Kidney (tissue), 13 donors: ENCODE measurements at regions not wholly inside any gene's neighbourhood (a gene's known extent, or its start where the extent isn't known, plus 50 kb on each side); places are given as distances from the start of the nearest gene placed in this dataset.

Experiments
- DNase-seq, 5 donors: peaks; one replicate each; pipeline ENCODE4 v3.0.0-alpha.2; 2013 to 2020
- FAIRE-seq: peaks from 2 replicates; lab custom pipeline; 2012; peaks lifted over from hg19 to GRCh38; lab: Jason Lieb, UNC
- H3K27ac ChIP-seq, 2 donors: one replicate each; pipeline ENCODE4 v1.7.0; 2013; ENCODE audit warnings: low read depth in 2 of 2, low read length in 2 of 2, inconsistent platforms in 1 of 2
- H3K27me3 ChIP-seq: one replicate; pipeline ENCODE4 v1.7.1; 2013; ENCODE audit warnings: low read length, inconsistent platforms; ENCODE audit not compliant: control insufficient read depth, insufficient read depth
- H3K36me3 ChIP-seq, 3 donors: one replicate each; pipeline versions ENCODE4 v1.7.0 to v1.7.1; 2013; ENCODE audit warnings: low read length in 3 of 3, control low read depth in 1 of 3, inconsistent platforms in 1 of 3; ENCODE audit not compliant: insufficient read depth in 3 of 3, control insufficient read depth in 2 of 3
- H3K4me1 ChIP-seq, 3 donors: one replicate each; pipeline versions ENCODE4 v1.7.0 to v1.7.1; 2013; ENCODE audit warnings: low read length in 3 of 3, inconsistent platforms in 1 of 3, low read depth in 1 of 3; ENCODE audit not compliant: control insufficient read depth in 2 of 3, insufficient read depth in 2 of 3
- H3K4me3 ChIP-seq, 3 donors: one replicate each; pipeline versions ENCODE4 v1.7.0 to v1.8.1; 2013; ENCODE audit warnings: low read length in 3 of 3, control low read depth in 1 of 3, inconsistent platforms in 1 of 3
- H3K9ac ChIP-seq, 3 donors: one replicate each; pipeline versions ENCODE4 v1.7.0 to v1.7.1; 2013; ENCODE audit warnings: low read length in 3 of 3, control low read depth in 1 of 3, inconsistent platforms in 1 of 3
- H3K9me3 ChIP-seq, 3 donors: one replicate each; pipeline versions ENCODE4 v1.7.0 to v1.7.1; 2013; ENCODE audit warnings: low read length in 3 of 3, control low read depth in 1 of 3, inconsistent platforms in 1 of 3; ENCODE audit not compliant: control insufficient read depth in 2 of 3, insufficient read depth in 1 of 3
- intact Hi-C: fragments of 100-400 bp; cut with DNase I; formaldehyde crosslinking; loops from one replicate; pipeline ENCODE4 v1.11.1; 2022
- TF ChIP-seq, protein P1 (sequence below): IDR thresholded peaks from 3 replicates; pipeline ENCODE4 v1.5.1; 2012; ENCODE audit warnings: mild to moderate bottlenecking, moderate library complexity, borderline replicate concordance; ENCODE audit not compliant: insufficient read depth; ENCODE audit errors: extremely low read depth
- donor health status: control.
- donor health status: control.
- donor health status: control.
- donor health status: control.
- donor health status: control.
- donor health status: DM: yes; HTN: yes; CAD: no.
- donor health status: Normal renal cell carcinoma (clear cell type).

DNA sequence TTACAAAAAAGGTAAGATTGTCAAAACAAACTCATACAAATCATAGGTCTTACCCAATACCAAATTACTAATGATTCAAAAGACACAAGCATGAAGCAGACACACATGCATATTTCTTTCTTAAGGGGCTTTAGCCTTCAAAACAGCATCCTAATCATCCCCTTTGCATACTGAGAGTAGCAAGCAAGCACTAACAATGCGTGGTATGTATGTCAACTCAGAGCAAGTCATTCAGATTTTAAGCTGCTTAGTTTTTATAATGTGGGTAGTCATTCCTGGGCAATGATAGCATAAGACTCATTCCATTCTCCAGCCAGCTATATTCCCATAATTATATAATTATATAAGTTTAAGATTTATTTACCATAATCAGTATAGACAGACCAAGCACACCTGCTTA is 219.6 kb downstream of the DKK2 start:
- no peak for FAIRE-seq
- Histone ChIP-seq H3K9ac (no peak overlapping the region), H3K4me1 (no peaks in the 10 kb centered on the region), H3K27me3 (no peaks in the 10 kb centered on the region), H3K27ac (no peak overlapping the region), H3K36me3 (no peaks in the 10 kb centered on the region), H3K4me3 (no peak overlapping the region), H3K9me3 (no peaks in the 10 kb centered on the region)
- intact Hi-C loops = no loop called here
- TF ChIP-seq, protein P1, sequence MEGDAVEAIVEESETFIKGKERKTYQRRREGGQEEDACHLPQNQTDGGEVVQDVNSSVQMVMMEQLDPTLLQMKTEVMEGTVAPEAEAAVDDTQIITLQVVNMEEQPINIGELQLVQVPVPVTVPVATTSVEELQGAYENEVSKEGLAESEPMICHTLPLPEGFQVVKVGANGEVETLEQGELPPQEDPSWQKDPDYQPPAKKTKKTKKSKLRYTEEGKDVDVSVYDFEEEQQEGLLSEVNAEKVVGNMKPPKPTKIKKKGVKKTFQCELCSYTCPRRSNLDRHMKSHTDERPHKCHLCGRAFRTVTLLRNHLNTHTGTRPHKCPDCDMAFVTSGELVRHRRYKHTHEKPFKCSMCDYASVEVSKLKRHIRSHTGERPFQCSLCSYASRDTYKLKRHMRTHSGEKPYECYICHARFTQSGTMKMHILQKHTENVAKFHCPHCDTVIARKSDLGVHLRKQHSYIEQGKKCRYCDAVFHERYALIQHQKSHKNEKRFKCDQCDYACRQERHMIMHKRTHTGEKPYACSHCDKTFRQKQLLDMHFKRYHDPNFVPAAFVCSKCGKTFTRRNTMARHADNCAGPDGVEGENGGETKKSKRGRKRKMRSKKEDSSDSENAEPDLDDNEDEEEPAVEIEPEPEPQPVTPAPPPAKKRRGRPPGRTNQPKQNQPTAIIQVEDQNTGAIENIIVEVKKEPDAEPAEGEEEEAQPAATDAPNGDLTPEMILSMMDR = no peak
- no peak for DNase-seq

DNA sequence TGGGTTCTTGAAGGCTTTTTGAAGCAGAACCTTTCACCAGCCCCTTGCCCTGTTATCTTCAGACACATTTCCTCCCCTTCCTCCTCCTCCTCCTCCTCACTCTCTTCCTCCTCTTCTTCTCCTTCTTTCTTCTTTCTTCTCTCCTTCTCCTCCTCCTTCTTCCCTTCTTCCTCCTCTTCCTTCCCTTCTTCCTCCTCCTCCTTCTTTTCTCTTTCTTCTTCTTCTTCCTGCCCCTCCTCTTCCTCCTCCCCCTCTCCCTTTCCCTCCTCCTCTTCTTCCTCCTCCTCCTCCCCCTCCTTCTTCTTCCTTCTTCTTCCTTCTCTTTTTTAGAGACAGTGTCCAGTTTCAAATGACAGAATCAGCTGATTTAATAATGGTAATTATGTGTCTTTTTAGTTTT is 226.0 kb downstream of the DKK2 start:
- DNase-seq (no peak), FAIRE-seq (no peak)
- no peak overlapping the region for H3K27ac ChIP-seq
- no peaks in the 10 kb centered on the region for H3K36me3 ChIP-seq
- H3K4me1 ChIP-seq = no peaks in the 10 kb centered on the region
- H3K9me3 ChIP-seq = peaks cover 0 to 2% (median 0%) of the 10 kb centered on the region in 3 donors
- H3K4me3 ChIP-seq = no peak overlapping the region
- no peaks in the 10 kb centered on the region for H3K27me3 ChIP-seq
- intact Hi-C loops = no loop called here
- TF ChIP-seq, protein P1 = no peak
- no peak overlapping the region for H3K9ac ChIP-seq

DNA sequence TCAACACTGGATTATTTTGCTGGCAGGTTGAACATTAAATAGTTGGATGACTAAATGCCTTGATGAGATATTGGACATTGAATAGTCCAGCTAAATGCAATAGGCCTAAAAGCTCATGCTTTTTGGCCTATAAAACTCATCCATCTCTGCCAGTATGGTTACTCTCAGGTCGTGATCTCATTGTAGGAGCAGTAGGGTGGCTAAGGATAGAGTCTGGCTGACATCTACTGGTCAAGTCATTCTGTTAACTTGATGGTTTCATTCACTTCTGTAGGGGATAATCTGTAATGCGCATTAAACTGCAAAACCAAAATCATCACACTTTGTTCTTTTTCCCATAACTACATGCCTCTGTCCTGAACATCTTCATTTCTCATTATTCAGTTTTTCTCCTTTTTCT is 227.0 kb downstream of the DKK2 start:
- no peak overlapping the region for H3K4me3 ChIP-seq
- no peak overlapping the region for H3K9ac ChIP-seq
- peaks cover 0 to 2% (median 0%) of the 10 kb centered on the region in 3 donors for H3K9me3 ChIP-seq
- TF ChIP-seq, protein P1 = peak; percentile 4
- H3K27ac ChIP-seq = no peak overlapping the region
- no peaks in the 10 kb centered on the region for H3K36me3 ChIP-seq
- intact Hi-C loops = no loop called here
- no peaks in the 10 kb centered on the region for H3K27me3 ChIP-seq
- no peak for FAIRE-seq
- H3K4me1 ChIP-seq = no peaks in the 10 kb centered on the region
- DNase-seq = peak in 1 of 5 donors; percentile 10

DNA sequence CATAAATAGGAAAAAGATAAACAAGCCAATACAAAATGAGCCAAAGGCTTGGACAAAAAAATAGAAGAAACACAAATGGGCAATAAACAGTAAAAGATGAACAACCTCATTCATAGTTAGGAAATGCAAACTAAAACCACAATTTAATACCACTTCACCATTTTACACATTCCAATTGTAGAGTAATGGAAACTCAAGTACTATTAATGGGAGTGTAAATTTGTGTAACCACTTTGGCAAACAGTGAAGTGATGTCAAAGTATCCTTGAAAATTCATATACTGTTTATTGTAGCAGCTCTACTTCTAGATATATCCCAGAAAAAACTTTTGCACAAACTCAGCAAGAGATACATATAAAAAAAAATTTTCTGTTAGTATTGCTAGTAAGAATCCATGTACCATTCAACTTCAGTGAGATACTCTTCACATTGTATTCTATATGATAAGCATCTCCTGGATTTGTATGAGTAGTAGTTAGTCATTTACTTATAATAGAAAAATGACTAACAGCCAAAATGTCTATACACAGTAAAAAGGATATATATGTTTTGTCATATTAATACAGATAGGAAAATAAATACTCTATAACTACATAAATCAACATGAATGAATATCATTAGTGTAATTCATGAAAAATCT is 229.8 kb downstream of the DKK2 start:
- Histone ChIP-seq H3K36me3 (no peaks in the 10 kb centered on the region), H3K27me3 (no peaks in the 10 kb centered on the region), H3K4me1 (no peaks in the 10 kb centered on the region), H3K4me3 (no peak overlapping the region), H3K9ac (no peak overlapping the region), H3K9me3 (peaks cover 0 to 2% (median 0%) of the 10 kb centered on the region in 3 donors), H3K27ac (no peak overlapping the region)
- intact Hi-C loops = no loop called here
- TF ChIP-seq, protein P1 = no peak
- FAIRE-seq (no peak), DNase-seq (no peak)
